GM23338 (cell line): ENCODE measurements at regions not wholly inside any gene's neighbourhood (a gene's known extent, or its start where the extent isn't known, plus 50 kb on each side); places are given as distances from the start of the nearest gene placed in this dataset.

Experiments used
- ATAC-seq: fragments of 200-7000 bp; cut with Tn5 transposase; 3 replicates; pipeline ENCODE4 v1.9.1; 2020
- DNase-seq: peaks from one replicate; pipeline ENCODE4 v3.0.0-alpha.2; 2015; ENCODE audit warnings: low spot score
- H2AFZ ChIP-seq: fragments of 200-600 bp; sonication (generic); 2 replicates; pipeline ENCODE4 v1.8.0; 2016; ENCODE audit warnings: antibody characterized with exemption, mild to moderate bottlenecking, moderate library complexity
- H3F3A ChIP-seq: fragments of 200-600 bp; sonication (generic); replicated peaks from 2 replicates; pipeline ENCODE4 v1.8.0; 2017; ENCODE audit warnings: antibody characterized with exemption, mixed run types, low read depth
- H3K27ac ChIP-seq: fragments of 200-600 bp; sonication (generic); 2 replicates; pipeline ENCODE4 v1.6.1; 2016; ENCODE audit warnings: low read depth
- H3K27me3 ChIP-seq: fragments of 200-600 bp; sonication (generic); 2 replicates; pipeline ENCODE4 v1.8.0; 2016; ENCODE audit warnings: mild to moderate bottlenecking, mixed run types, moderate library complexity; ENCODE audit not compliant: insufficient read depth
- H3K36me3 ChIP-seq: fragments of 200-600 bp; sonication (generic); 2 replicates; pipeline ENCODE4 v1.8.0; 2016; ENCODE audit warnings: mild to moderate bottlenecking; ENCODE audit not compliant: insufficient read depth
- H3K4me1 ChIP-seq: fragments of 200-600 bp; sonication (generic); 2 replicates; pipeline ENCODE4 v1.8.0; 2016; ENCODE audit warnings: mild to moderate bottlenecking, moderate library complexity; ENCODE audit not compliant: insufficient read depth
- H3K4me2 ChIP-seq: fragments of 200-600 bp; sonication (generic); 2 replicates; pipeline ENCODE4 v1.7.1; 2017; ENCODE audit warnings: mixed run types
- H3K4me3 ChIP-seq: fragments of 200-600 bp; sonication (generic); 2 replicates; pipeline ENCODE4 v1.6.1; 2016; ENCODE audit warnings: mixed run types
- H3K79me2 ChIP-seq: fragments of 200-600 bp; sonication (generic); replicated peaks from 2 replicates; pipeline ENCODE4 v1.8.0; 2017; ENCODE audit warnings: mild to moderate bottlenecking; ENCODE audit not compliant: insufficient read depth
- H3K9me2 ChIP-seq: fragments of 200-600 bp; sonication (generic); 2 replicates; pipeline ENCODE4 v1.8.0; 2017; ENCODE audit not compliant: insufficient read depth
- H4K20me1 ChIP-seq: fragments of 200-600 bp; sonication (generic); replicated peaks from 2 replicates; pipeline ENCODE4 v1.8.0; 2017; ENCODE audit warnings: mild to moderate bottlenecking; ENCODE audit not compliant: insufficient read depth
- H3K27ac Mint-ChIP-seq: 2 replicates; pipeline ENCODE4 v1.8.0; 2020; ENCODE audit warnings: inconsistent platforms, mild to moderate bottlenecking, moderate library complexity, mixed read lengths
- H3K27me3 Mint-ChIP-seq: 3 replicates; pipeline ENCODE4 v1.8.0; 2022; ENCODE audit warnings: low read depth, mild to moderate bottlenecking, moderate library complexity, mixed read lengths, inconsistent platforms; ENCODE audit not compliant: insufficient read depth, poor library complexity
- H3K36me3 Mint-ChIP-seq: 3 replicates; pipeline ENCODE4 v1.8.0; 2021; ENCODE audit warnings: low read depth, mild to moderate bottlenecking, inconsistent platforms, moderate library complexity, mixed read lengths
- H3K4me1 Mint-ChIP-seq: 3 replicates; pipeline ENCODE4 v1.8.0; 2020; ENCODE audit warnings: mild to moderate bottlenecking, inconsistent platforms, mixed read lengths
- H3K4me3 Mint-ChIP-seq: 3 replicates; pipeline ENCODE4 v1.8.0; 2021; ENCODE audit warnings: moderate library complexity, mild to moderate bottlenecking, inconsistent platforms, mixed read lengths
- H3K9me3 Mint-ChIP-seq: 3 replicates; pipeline ENCODE4 v1.8.0; 2020; ENCODE audit warnings: moderate library complexity, mild to moderate bottlenecking, inconsistent platforms, mixed read lengths
- CREB1 ChIP-seq: fragments of 250-450 bp; sonication (Bioruptor Pico); IDR thresholded peaks from 2 replicates; pipeline ENCODE4 v1.5.0; 2020; ENCODE audit warnings: low read depth, mild to moderate bottlenecking, moderate library complexity
- CTCF ChIP-seq, 2 experiments: fragments of 200-600 bp in 1 of 2; sonication (generic) in 1 of 2; conservative IDR thresholded peaks; 2 replicates each; pipeline versions ENCODE4 v1.5.1 to v1.6.1; 2016 to 2017; ENCODE audit warnings: antibody characterized with exemption in 2 of 2, low read depth in 2 of 2, mild to moderate bottlenecking in 2 of 2, moderate library complexity in 1 of 2
- ETS1 ChIP-seq: IDR thresholded peaks from 2 replicates; pipeline ENCODE4 v1.6.1; 2016; ENCODE audit warnings: antibody characterized with exemption
- EZH2 ChIP-seq: fragments of 200-600 bp; sonication (generic); IDR thresholded peaks from one replicate; pipeline ENCODE4 v1.8.0; 2017; ENCODE audit warnings: antibody characterized with exemption, mild to moderate bottlenecking, low read depth; ENCODE audit not compliant: unreplicated experiment
- EZH2phosphoT487 ChIP-seq: fragments of 200-600 bp; sonication (generic); IDR thresholded peaks from one replicate; pipeline ENCODE4 v1.8.1; 2018; ENCODE audit warnings: antibody characterized with exemption; ENCODE audit not compliant: unreplicated experiment
- JUNB ChIP-seq: IDR thresholded peaks from one replicate; pipeline ENCODE4 v1.6.1; 2016; ENCODE audit warnings: antibody characterized with exemption; ENCODE audit not compliant: unreplicated experiment
- NANOG ChIP-seq: IDR thresholded peaks from 2 replicates; pipeline ENCODE4 v1.6.1; 2016; ENCODE audit warnings: antibody characterized with exemption, borderline replicate concordance
- POLR2AphosphoS5 ChIP-seq: IDR thresholded peaks from 2 replicates; pipeline ENCODE4 v1.6.1; 2016; ENCODE audit warnings: antibody characterized with exemption, low read depth
- REST ChIP-seq: IDR thresholded peaks from one replicate; pipeline ENCODE4 v1.6.1; 2018; ENCODE audit warnings: antibody characterized with exemption; ENCODE audit not compliant: unreplicated experiment
- STAT1 ChIP-seq: IDR thresholded peaks from one replicate; pipeline ENCODE4 v1.6.1; 2016; ENCODE audit warnings: antibody characterized with exemption; ENCODE audit not compliant: unreplicated experiment
- ZNF114 ChIP-seq: fragments of 250-450 bp; sonication (Bioruptor Pico); IDR thresholded peaks from 2 replicates; pipeline ENCODE4 v1.5.0; 2020; ENCODE audit warnings: mild to moderate bottlenecking, moderate library complexity
- ZNF331 ChIP-seq: fragments of 250-450 bp; sonication (Bioruptor Pico); IDR thresholded peaks from 2 replicates; pipeline ENCODE4 v1.5.0; 2020; ENCODE audit warnings: low read depth, mild to moderate bottlenecking, moderate library complexity
- ZNF462 ChIP-seq: fragments of 250-450 bp; sonication (Bioruptor Pico); IDR thresholded peaks from 2 replicates; pipeline ENCODE4 v1.5.0; 2020; ENCODE audit warnings: mild to moderate bottlenecking, moderate library complexity

GRCh38 chr9:79200336-79200735 lies 371.4 kb upstream of the TLE4 start:
- peaks cover 5% of the 10 kb centered on the region for H3K27me3 Mint-ChIP-seq
- H3K4me3 ChIP-seq, result no peak overlapping the region
- H3K4me1 ChIP-seq, result 0 out of 2 replicates have a peak, but pooled peaks cover 2% of the 10 kb centered on the region
- H3K4me2 ChIP-seq, result no peak overlapping the region
- H3K79me2 ChIP-seq, result no peaks in the 10 kb centered on the region
- no peak overlapping the region for H2AFZ ChIP-seq
- H3K9me2 ChIP-seq, result 0 out of 2 replicates have a peak, but pooled peaks cover 7% of the 10 kb centered on the region
- DNase-seq, result no peak
- no peaks in the 10 kb centered on the region for H4K20me1 ChIP-seq
- no peak for TF ChIP-seq EZH2
- no peak for TF ChIP-seq CREB1 (CRISPR knock-in tag)
- TF ChIP-seq ZNF114 (CRISPR knock-in tag), result no peak
- TF ChIP-seq REST, result no peak
- TF ChIP-seq ETS1, result no peak
- TF ChIP-seq NANOG, result no peak
- TF ChIP-seq STAT1, result no peak
- TF ChIP-seq JUNB, result no peak
- TF ChIP-seq ZNF462, result no peak
- TF ChIP-seq ZNF331 (CRISPR knock-in tag), result no peak
- no peak for TF ChIP-seq POLR2AphosphoS5
- TF ChIP-seq CTCF (conservative IDR thresholded peaks at IDR 0.05; ENCODE audit: low read depth in 2 of 2), result no peak
- no peak for TF ChIP-seq EZH2phosphoT487
- no peaks in the 10 kb centered on the region for H3K36me3 Mint-ChIP-seq
- no peak overlapping the region for H3K27ac ChIP-seq
- H3K27ac Mint-ChIP-seq, result no peak overlapping the region
- no peaks in the 10 kb centered on the region for H3K27me3 ChIP-seq
- ATAC-seq, result no peak
- H3K36me3 ChIP-seq, result no peaks in the 10 kb centered on the region
- no peaks in the 10 kb centered on the region for H3K9me3 Mint-ChIP-seq
- no peaks in the 10 kb centered on the region for H3F3A ChIP-seq
- peaks cover 13% of the 10 kb centered on the region; the same call in 2 of the 3 replicates for H3K4me1 Mint-ChIP-seq
- H3K4me3 Mint-ChIP-seq, result no peak overlapping the region
